Vagina (tissue), 2 donors: ENCODE measurements at regions not wholly inside any gene's neighbourhood (a gene's known extent, or its start where the extent isn't known, plus 50 kb on each side); places are given as distances from the start of the nearest gene placed in this dataset.

ENCODE experiments used
- POLR2AphosphoS5 ChIP-seq, 2 donors: sonication (generic); formaldehyde crosslinking; IDR thresholded peaks; one replicate each; pipeline ENCODE4 v1.9.0; 2017; ENCODE audit warnings: antibody characterized with exemption in 2 of 2, mild to moderate bottlenecking in 2 of 2, low read depth in 1 of 2; ENCODE audit not compliant: insufficient read depth in 1 of 2
- TF ChIP-seq, protein P1 (sequence below), 3 experiments: fragments of 450-650 bp in 2 of 3; fragments of 200-600 bp in 1 of 3; sonication (generic) in 1 of 3; IDR thresholded peaks; one replicate each; pipeline ENCODE4 v1.5.1; 2017 to 2019; ENCODE audit warnings: antibody characterized with exemption in 3 of 3, mild to moderate bottlenecking in 2 of 3, moderate library complexity in 2 of 3

- TF ChIP-seq POLR2AphosphoS5 (IDR thresholded peaks at IDR 0.05; ENCODE audit: insufficient read depth in 1 of 2, low read depth in 1 of 2) = no peak
- TF ChIP-seq, protein P1, sequence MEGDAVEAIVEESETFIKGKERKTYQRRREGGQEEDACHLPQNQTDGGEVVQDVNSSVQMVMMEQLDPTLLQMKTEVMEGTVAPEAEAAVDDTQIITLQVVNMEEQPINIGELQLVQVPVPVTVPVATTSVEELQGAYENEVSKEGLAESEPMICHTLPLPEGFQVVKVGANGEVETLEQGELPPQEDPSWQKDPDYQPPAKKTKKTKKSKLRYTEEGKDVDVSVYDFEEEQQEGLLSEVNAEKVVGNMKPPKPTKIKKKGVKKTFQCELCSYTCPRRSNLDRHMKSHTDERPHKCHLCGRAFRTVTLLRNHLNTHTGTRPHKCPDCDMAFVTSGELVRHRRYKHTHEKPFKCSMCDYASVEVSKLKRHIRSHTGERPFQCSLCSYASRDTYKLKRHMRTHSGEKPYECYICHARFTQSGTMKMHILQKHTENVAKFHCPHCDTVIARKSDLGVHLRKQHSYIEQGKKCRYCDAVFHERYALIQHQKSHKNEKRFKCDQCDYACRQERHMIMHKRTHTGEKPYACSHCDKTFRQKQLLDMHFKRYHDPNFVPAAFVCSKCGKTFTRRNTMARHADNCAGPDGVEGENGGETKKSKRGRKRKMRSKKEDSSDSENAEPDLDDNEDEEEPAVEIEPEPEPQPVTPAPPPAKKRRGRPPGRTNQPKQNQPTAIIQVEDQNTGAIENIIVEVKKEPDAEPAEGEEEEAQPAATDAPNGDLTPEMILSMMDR (IDR thresholded peaks at IDR 0.05) = no peak
Observed at GRCh38 chr18:4858379-4859127, 338.5 kb downstream of the AKAIN1 start.
